Fibroblast of pulmonary artery (primary cell): ENCODE measurements at regions not wholly inside any gene's neighbourhood (a gene's known extent, or its start where the extent isn't known, plus 50 kb on each side); places are given as distances from the start of the nearest gene placed in this dataset.

Experiments used
- DNase-seq: peaks from one replicate; pipeline ENCODE4 v3.0.0-alpha.2; 2010; ENCODE audit warnings: low read depth
- H3K4me3 ChIP-seq: replicated peaks from 2 replicates; pipeline ENCODE4 v1.5.1; 2011; ENCODE audit warnings: low read depth, mild to moderate bottlenecking, control low read depth, low read length, moderate library complexity
- CTCF ChIP-seq: IDR thresholded peaks from 2 replicates; pipeline ENCODE4 v1.5.1; 2011; ENCODE audit warnings: mild to moderate bottlenecking, control low read depth, low read length, inconsistent platforms; ENCODE audit errors: missing control alignments

DNA sequence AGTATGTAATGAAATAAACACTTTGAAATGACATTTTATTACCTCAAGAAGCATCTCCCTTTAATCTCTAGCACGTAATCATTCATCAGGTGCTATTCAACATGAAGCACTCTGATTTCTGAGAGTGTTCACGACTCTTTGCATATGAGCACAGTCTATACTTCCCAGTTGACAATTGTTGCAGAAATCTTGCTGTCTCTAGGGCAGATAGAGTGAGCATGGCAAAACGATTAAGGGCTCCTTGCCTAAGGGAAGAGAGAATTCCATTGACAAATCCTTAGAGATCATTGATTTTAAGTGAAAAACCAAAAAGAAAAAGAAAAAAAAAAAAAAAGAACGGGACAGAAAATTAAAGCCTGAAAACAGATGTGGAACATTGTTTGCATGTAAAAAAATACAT lies 107.6 kb downstream of the C12orf50 start:
- no peak overlapping the region for H3K4me3 ChIP-seq
- no peak for TF ChIP-seq CTCF
- DNase-seq: no peak

DNA sequence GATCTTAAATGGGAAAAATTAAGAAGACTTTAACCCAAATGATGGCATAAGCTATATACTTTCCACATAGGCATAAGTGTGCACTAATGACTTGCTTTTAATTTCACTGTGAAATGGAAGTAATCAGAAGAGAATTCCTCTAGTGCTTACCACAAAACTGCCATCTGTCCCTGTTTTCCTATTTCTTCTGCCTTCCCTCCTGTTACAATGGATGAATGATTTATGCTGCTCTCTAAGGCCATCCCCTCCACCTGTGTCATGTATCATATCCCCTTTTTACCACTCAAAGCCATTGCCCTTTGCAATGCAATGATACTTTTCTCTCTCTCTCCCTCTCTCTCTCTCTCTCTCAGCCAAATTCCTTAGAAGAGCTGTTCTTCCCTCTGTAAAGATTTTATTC lies 109.1 kb downstream of the C12orf50 start:
- DNase-seq: no peak
- no peak overlapping the region for H3K4me3 ChIP-seq
- TF ChIP-seq CTCF: no peak

GRCh38 chr12:87901457-87901856 lies 127.7 kb downstream of the C12orf50 start:
- no peak for DNase-seq
- no peak for TF ChIP-seq CTCF
- no peak overlapping the region for H3K4me3 ChIP-seq

DNA sequence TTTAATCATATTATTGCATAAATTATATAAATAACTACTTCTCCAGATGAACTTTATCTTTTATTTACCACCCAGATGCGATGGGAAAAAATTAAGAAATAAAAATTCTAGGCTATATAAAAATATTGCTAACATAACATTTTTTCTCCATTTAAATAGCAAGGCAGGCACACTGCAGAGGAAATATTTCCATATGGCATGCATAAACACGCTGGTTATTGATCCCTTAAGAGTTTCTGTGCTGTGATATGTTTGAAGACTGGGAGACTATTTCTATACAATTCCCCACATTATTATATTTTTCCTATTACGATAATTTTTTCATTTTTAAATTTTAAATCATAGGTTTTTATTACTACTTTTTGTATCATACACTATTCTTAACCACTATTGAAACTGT lies 131.5 kb downstream of the C12orf50 start:
- H3K4me3 ChIP-seq: no peak overlapping the region
- no peak for TF ChIP-seq CTCF

DNA sequence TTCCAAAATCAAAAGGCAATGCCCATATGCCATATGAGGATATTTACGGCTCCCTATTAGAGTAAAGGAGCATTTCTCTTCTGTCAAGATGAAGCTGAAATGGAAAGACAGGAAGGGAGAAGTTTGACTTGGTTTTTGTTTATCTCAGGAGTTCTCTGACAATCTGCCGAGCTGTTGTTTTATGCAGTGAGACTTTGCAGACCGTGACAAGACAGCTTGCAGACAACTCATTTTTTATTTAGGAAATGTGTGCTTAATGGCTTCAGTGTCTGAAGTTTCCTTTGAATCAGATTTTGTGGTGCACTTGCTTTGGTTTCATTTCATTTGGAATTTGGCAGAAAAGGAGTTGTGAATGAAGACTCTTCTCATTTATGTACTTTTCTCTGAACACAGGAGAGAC lies 145.4 kb downstream of the C12orf50 start:
- no peak for TF ChIP-seq CTCF
- DNase-seq: no peak
- H3K4me3 ChIP-seq: no peak overlapping the region

More for the DNA sequence above, 131.5 kb downstream of the C12orf50 start:
- DNase-seq: no peak

- no peak for TF ChIP-seq CTCF
- H3K4me3 ChIP-seq: no peak overlapping the region
- DNase-seq: no peak
Measured at GRCh38 chr12:87879141-87879540, 150.1 kb downstream of the C12orf50 start.

GRCh38 chr12:87870493-87871460 lies 158.4 kb downstream of the C12orf50 start:
- no peak overlapping the region for H3K4me3 ChIP-seq
- no peak for TF ChIP-seq CTCF
- peak; percentile 31 for DNase-seq
